Tibial artery (tissue), 4 donors: ENCODE measurements at regions not wholly inside any gene's neighbourhood (a gene's known extent, or its start where the extent isn't known, plus 50 kb on each side); places are given as distances from the start of the nearest gene placed in this dataset.

ENCODE experiments used
- DNase-seq, 2 donors: peaks; one replicate each; pipeline ENCODE4 v3.0.0-alpha.2; 2019
- H3K27ac ChIP-seq, 2 donors: fragments of 200-600 bp; sonication (generic) in 1 of 2; 1 replicate in 1 of 2; 2 replicates in 1 of 2; pipeline ENCODE4 v1.5.1; 2018 to 2019; ENCODE audit warnings: mild to moderate bottlenecking in 1 of 2
- H3K27me3 ChIP-seq, 2 donors: fragments of 200-600 bp; sonication (generic) in 1 of 2; one replicate each; pipeline versions ENCODE4 v1.5.1 to v1.6.0; 2016 to 2019
- H3K36me3 ChIP-seq, 3 donors: fragments of 200-600 bp; sonication (generic) in 2 of 3; one replicate each; pipeline ENCODE4 v1.5.1; 2016 to 2019; ENCODE audit warnings: mild to moderate bottlenecking in 2 of 3
- H3K4me1 ChIP-seq, 4 donors: fragments of 200-600 bp; sonication (generic) in 2 of 4; 1 replicate in 3 of 4; 2 replicates in 1 of 4; pipeline ENCODE4 v1.5.1; 2016 to 2019
- H3K4me3 ChIP-seq, 2 donors: fragments of 200-600 bp; sonication (generic) in 1 of 2; 1 replicate in 1 of 2; 2 replicates in 1 of 2; pipeline ENCODE4 v1.5.1; 2018 to 2019; ENCODE audit warnings: mild to moderate bottlenecking in 2 of 2
- H3K9me3 ChIP-seq, 3 donors: fragments of 200-600 bp; sonication (generic) in 1 of 3; one replicate each; pipeline ENCODE4 v1.5.1; 2016 to 2019
- intact Hi-C: fragments of 100-400 bp; cut with DNase I; formaldehyde crosslinking; loops from one replicate; pipeline ENCODE4 v1.15.0; 2023; ENCODE audit warnings: low total_unique reads
- TF ChIP-seq, protein P1 (sequence below), 2 experiments: fragments of 200-600 bp in 1 of 2; fragments of 450-650 bp in 1 of 2; IDR thresholded peaks; one replicate each; pipeline ENCODE4 v1.5.1; 2017 to 2019; ENCODE audit warnings: antibody characterized with exemption in 2 of 2, mild to moderate bottlenecking in 1 of 2, moderate library complexity in 1 of 2

DNA sequence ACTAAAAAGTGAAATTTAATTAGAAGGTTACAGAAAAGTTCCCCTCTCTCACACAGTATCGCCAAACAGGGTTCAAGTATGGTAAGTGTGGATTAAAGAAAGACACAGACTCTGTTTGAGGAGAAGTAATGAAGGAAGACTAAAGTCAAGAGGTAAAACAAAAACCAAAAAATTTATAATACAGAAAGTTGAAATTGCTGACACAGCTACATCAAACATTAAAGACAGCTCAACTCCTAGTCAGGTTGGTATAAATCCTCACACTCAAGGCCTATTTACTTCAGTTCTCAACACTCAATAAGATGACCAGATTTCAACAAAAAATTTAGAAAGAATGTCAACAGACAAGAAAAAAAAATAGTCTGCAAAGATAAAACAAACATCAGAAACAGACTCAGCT is 300.5 kb upstream of the LINC00305 start:
- Histone ChIP-seq H3K27ac (no peak overlapping the region), H3K27me3 (no peaks in the 10 kb centered on the region), H3K36me3 (no peaks in the 10 kb centered on the region), H3K4me1 (no peaks in the 10 kb centered on the region), H3K4me3 (no peak overlapping the region), H3K9me3 (peaks cover 0 to 4% (median 0%) of the 10 kb centered on the region in 3 donors)
- TF ChIP-seq, protein P1, sequence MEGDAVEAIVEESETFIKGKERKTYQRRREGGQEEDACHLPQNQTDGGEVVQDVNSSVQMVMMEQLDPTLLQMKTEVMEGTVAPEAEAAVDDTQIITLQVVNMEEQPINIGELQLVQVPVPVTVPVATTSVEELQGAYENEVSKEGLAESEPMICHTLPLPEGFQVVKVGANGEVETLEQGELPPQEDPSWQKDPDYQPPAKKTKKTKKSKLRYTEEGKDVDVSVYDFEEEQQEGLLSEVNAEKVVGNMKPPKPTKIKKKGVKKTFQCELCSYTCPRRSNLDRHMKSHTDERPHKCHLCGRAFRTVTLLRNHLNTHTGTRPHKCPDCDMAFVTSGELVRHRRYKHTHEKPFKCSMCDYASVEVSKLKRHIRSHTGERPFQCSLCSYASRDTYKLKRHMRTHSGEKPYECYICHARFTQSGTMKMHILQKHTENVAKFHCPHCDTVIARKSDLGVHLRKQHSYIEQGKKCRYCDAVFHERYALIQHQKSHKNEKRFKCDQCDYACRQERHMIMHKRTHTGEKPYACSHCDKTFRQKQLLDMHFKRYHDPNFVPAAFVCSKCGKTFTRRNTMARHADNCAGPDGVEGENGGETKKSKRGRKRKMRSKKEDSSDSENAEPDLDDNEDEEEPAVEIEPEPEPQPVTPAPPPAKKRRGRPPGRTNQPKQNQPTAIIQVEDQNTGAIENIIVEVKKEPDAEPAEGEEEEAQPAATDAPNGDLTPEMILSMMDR (IDR thresholded peaks at IDR 0.05), result no peak
- intact Hi-C loops, result no loop called here
- DNase-seq, result no peak

DNA sequence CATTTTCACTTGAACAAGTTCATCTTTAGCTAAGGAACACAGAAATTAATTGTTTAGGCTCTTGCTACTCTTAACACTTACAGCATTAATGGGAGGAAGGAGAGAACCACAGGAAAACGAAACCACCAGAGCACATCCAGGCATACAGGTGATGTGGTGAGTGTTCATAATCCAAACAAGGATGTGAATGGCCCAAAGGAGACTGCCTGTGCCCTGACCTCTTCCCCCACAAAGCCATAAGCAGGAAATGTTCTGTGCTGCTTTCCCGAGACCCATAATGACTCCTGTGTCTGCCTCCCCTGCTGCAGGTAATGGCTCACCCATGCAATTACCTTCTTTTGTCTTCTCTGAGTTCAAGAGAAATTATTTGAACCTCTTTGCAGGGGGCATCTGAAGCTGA is 295.9 kb upstream of the LINC00305 start:
- Histone ChIP-seq H3K36me3 (no peaks in the 10 kb centered on the region), H3K9me3 (no peaks in the 10 kb centered on the region), H3K4me1 (no peaks in the 10 kb centered on the region), H3K27ac (no peak overlapping the region), H3K4me3 (no peak overlapping the region), H3K27me3 (no peaks in the 10 kb centered on the region)
- no peak for DNase-seq
- TF ChIP-seq, protein P1 (IDR thresholded peaks at IDR 0.05), result no peak
- intact Hi-C loops, result no loop called here

DNA sequence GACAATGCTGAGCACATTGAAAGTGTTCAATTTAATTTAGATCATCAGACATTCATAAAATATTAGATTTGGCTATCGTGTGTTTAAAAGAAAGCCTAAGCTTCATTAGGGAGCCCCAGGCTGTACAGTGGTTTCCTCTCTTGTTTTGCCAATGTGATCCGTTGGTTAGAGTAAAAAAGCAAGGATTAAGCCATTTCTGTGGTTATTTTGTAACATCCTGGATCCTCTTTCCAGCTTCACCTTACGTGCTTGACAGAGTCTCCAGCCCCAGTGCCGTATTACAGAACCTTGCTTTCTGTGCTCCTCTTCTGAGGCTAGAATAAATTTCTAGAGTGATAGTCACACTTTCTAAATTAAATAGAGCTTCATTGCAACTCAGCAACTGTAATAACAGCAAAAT is 289.3 kb upstream of the LINC00305 start:
- intact Hi-C loops, result no loop called here
- no peak for DNase-seq
- Histone ChIP-seq H3K4me1 (no peaks in the 10 kb centered on the region), H3K9me3 (peaks cover 0 to 11% (median 7%) of the 10 kb centered on the region in 3 donors), H3K4me3 (no peak overlapping the region), H3K27me3 (no peaks in the 10 kb centered on the region), H3K36me3 (no peaks in the 10 kb centered on the region), H3K27ac (no peak overlapping the region)
- TF ChIP-seq, protein P1 (IDR thresholded peaks at IDR 0.05), result no peak

DNA sequence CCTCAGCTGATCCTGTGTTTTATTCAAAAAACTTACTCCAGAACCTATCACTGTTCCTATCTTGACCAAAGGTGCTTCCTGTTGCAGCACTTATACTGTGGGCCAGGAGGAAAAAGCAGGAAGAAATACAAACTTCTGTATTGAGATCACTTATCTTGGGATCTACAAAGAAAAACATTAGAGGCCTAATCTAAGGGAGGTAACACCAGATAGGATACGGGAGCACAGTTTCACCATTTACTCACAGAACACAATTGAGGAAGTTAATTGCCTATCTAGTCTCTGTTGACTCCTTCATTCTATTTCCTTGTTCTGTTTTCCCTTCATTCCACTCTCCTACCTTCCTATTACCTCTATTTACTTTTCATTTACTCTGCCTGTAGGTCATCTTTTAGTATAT is 287.2 kb upstream of the LINC00305 start:
- peaks cover 0 to 11% (median 7%) of the 10 kb centered on the region in 3 donors for H3K9me3 ChIP-seq
- H3K36me3 ChIP-seq, result no peaks in the 10 kb centered on the region
- H3K27ac ChIP-seq, result no peak overlapping the region
- H3K4me3 ChIP-seq, result no peak overlapping the region
- no peak for DNase-seq
- TF ChIP-seq, protein P1 (IDR thresholded peaks at IDR 0.05), result no peak
- no peaks in the 10 kb centered on the region for H3K4me1 ChIP-seq
- no peaks in the 10 kb centered on the region for H3K27me3 ChIP-seq
- intact Hi-C loops, result no loop called here

GRCh38 chr18:64419156-64419555 is 270.3 kb upstream of the LINC00305 start:
- H3K9me3 ChIP-seq, result no peaks in the 10 kb centered on the region
- no peaks in the 10 kb centered on the region for H3K36me3 ChIP-seq
- TF ChIP-seq, protein P1 (IDR thresholded peaks at IDR 0.05), result no peak
- no peaks in the 10 kb centered on the region for H3K4me1 ChIP-seq
- no peaks in the 10 kb centered on the region for H3K27me3 ChIP-seq
- no peak overlapping the region for H3K27ac ChIP-seq
- H3K4me3 ChIP-seq, result no peak overlapping the region
- intact Hi-C loops, result no loop called here
- no peak for DNase-seq

DNA sequence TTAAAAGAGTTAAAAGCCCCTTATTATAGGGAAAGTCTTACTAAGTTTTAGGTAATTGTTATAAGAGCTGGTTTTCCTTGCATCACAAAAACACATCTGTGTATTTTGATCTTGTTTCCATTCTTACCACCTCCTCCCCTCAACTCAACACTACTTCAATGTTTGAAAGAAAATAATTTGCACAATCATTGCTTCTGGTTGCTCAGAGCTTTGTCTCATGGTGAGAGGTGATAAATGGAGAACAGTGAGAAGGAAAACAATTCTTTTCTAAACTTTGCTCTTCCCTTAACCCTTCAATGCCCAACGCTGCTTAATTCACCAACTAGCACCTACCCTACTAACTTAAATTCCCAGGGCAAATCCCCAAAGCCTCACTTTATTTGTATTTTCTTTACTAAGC is 268.1 kb upstream of the LINC00305 start:
- Histone ChIP-seq H3K4me1 (no peaks in the 10 kb centered on the region), H3K36me3 (no peaks in the 10 kb centered on the region), H3K9me3 (no peaks in the 10 kb centered on the region), H3K27me3 (no peaks in the 10 kb centered on the region), H3K27ac (no peak overlapping the region), H3K4me3 (no peak overlapping the region)
- no peak for DNase-seq
- TF ChIP-seq, protein P1 (IDR thresholded peaks at IDR 0.05), result no peak
- intact Hi-C loops, result no loop called here
